AG04449 (cell line): ENCODE measurements at regions not wholly inside any gene's neighbourhood (a gene's known extent, or its start where the extent isn't known, plus 50 kb on each side); places are given as distances from the start of the nearest gene placed in this dataset.

Experiments
- CTCF ChIA-PET: fragments of 350-600 bp; formaldehyde crosslinking; extraction: SDS; loops from one replicate; lab custom pipeline; 2021; ENCODE audit warnings: antibody characterized with exemption; lab: Yijun Ruan, JAX
- POLR2A ChIA-PET: fragments of 400-600, 350-600 bp; formaldehyde crosslinking; extraction: SDS; loops from one replicate; lab custom pipeline; 2020; ENCODE audit warnings: antibody characterized with exemption, inconsistent platforms; lab: Yijun Ruan, JAX
- DNase-seq: peaks from one replicate; pipeline ENCODE4 v3.0.0-alpha.2; 2010; ENCODE audit warnings: low read depth, low spot score
- H3K4me3 ChIP-seq: 2 replicates; pipeline ENCODE4 v1.5.1; 2011; ENCODE audit warnings: low read depth, mild to moderate bottlenecking, control low read depth, low read length
- TF ChIP-seq, protein P1 (sequence below): IDR thresholded peaks from one replicate; pipeline ENCODE4 v1.5.1; 2011; ENCODE audit warnings: mild to moderate bottlenecking, moderate library complexity, low read length, control low read depth, inconsistent platforms; ENCODE audit not compliant: insufficient read depth; ENCODE audit errors: missing control alignments

DNA sequence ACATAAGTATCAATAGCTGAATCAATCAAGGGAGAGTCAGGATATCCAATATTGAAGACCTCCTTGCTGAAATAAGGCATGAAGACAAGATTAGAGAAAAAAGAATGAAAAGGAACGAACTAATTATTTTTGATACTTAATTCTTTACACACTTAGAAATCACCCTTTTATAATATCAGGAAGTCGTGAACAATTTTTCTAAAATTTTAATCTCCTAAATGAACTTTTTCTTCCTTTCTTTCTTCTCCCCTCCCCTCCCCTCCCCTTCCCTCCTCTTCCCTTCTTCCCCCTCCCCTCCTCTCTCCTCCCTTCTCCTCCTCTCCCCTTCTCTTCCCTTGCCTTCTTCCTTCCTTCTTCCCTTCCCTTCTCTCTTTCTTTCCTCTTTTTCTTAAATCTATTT lies 872.1 kb upstream of the PCDH10 start:
- CTCF ChIA-PET = no interaction called here
- TF ChIP-seq, protein P1, sequence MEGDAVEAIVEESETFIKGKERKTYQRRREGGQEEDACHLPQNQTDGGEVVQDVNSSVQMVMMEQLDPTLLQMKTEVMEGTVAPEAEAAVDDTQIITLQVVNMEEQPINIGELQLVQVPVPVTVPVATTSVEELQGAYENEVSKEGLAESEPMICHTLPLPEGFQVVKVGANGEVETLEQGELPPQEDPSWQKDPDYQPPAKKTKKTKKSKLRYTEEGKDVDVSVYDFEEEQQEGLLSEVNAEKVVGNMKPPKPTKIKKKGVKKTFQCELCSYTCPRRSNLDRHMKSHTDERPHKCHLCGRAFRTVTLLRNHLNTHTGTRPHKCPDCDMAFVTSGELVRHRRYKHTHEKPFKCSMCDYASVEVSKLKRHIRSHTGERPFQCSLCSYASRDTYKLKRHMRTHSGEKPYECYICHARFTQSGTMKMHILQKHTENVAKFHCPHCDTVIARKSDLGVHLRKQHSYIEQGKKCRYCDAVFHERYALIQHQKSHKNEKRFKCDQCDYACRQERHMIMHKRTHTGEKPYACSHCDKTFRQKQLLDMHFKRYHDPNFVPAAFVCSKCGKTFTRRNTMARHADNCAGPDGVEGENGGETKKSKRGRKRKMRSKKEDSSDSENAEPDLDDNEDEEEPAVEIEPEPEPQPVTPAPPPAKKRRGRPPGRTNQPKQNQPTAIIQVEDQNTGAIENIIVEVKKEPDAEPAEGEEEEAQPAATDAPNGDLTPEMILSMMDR = no peak
- POLR2A ChIA-PET = no interaction called here
- H3K4me3 ChIP-seq = no peak overlapping the region
- DNase-seq = no peak

DNA sequence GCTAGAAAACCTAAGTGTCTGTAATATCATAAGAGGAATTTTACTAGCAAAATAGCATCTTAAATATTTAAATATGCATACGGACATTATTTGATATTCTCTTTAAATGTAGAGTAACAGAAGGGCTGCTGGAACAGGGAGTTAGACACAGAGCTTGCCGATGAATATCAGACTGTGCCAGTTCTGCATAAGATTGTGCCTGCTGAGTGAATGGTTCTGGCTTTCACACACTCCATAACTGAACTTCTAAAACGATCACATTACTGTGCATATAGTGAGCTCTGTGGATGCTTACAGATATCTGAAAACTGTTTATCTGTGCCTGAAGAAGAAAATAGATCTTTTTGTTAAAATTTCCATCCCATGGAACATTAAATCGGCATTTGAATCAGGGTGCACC lies 867.4 kb upstream of the PCDH10 start:
- TF ChIP-seq, protein P1 = no peak
- ChIA-PET POLR2A (no interaction called here), CTCF (no interaction called here)
- H3K4me3 ChIP-seq = no peak overlapping the region
- no peak for DNase-seq

DNA sequence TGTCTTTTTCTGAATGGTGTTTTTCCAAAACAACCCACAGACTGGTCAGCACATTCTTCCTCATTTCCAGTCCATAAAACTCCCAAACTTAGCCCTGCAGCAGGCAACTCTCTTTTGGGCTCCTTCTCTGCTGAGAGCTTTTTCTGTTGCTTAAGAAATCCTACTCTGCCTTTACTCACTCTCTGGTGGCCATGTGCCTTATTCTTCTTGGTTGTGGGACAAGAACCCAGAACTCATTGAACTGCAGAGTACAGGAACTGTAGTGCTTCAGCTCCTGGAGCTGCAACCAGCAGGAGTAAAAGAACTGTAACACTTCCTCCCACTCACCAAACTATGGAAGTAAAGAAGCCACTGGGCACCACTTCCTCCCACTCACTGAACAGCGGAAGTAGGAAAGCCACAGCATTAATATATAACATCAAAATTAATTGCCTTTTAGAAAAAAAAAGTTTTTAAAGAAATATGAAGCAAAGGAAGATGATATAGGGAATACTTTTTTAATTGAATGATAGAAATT lies 864.1 kb upstream of the PCDH10 start:
- H3K4me3 ChIP-seq = no peak overlapping the region
- POLR2A ChIA-PET = no interaction called here
- CTCF ChIA-PET = no interaction called here
- TF ChIP-seq, protein P1 = no peak
- no peak for DNase-seq

DNA sequence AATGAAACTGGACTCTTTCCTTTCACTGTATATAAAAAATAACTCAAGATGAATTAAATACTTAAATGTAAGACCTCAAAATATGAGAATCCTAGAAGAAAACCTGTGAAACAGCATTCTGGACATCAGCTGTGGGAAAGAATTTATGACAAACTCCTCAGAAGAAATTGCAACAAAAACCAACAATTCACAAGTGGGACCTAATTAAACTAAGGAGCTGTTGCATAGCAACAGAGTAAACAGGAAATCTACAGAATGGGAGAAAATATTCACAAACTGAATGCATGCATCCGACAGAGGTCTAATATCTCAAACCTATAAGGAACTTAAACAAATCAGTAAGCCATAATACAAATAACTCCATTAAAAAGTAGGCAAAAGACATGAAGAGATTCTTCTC lies 851.7 kb upstream of the PCDH10 start:
- ChIA-PET CTCF (no interaction called here), POLR2A (no interaction called here)
- DNase-seq = no peak
- TF ChIP-seq, protein P1 = no peak
- no peak overlapping the region for H3K4me3 ChIP-seq

DNA sequence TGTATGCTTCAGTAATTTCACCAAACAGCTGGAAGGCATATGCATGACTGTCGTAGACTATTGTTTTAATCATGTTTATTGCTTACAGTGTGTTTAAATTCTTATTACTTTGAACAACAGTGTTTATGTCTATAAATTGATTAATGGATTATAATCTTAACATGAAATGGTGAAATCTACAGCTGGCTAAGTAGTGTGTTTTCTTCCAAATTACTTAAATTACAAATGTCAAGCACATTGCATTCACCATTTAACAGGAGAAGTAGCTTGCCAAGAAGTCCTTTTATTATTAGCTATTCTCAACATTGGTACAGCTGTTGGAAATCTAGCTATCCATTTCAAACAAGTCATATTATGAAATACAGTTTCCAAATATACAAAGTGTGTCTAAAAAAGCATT lies 849.3 kb upstream of the PCDH10 start:
- H3K4me3 ChIP-seq = no peak overlapping the region
- DNase-seq = no peak
- CTCF ChIA-PET = no interaction called here
- POLR2A ChIA-PET = no interaction called here
- TF ChIP-seq, protein P1 = no peak

DNA sequence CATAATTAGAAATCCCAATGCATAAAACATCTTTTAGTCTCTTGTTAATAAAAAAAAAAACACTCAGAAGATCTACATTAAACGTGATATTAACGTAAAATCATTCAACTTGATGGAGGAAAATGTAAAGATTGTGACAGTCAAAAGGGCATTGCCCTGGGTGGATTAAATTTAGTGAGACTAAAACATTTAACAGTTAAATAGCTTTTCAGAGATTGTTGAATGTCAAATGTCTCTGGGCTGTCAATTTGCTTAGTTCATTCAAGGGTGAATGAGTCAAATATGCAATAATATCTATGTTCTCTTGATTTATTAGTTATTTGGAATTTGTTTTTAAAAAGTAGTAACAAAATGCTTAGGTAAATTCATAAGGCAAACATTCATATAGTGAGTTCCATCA lies 836.6 kb upstream of the PCDH10 start:
- CTCF ChIA-PET = no interaction called here
- no peak overlapping the region for H3K4me3 ChIP-seq
- TF ChIP-seq, protein P1 = no peak
- POLR2A ChIA-PET = no interaction called here
- DNase-seq = no peak
